Heart right ventricle (tissue), 16 donors: ENCODE measurements at regions not wholly inside any gene's neighbourhood (a gene's known extent, or its start where the extent isn't known, plus 50 kb on each side); places are given as distances from the start of the nearest gene placed in this dataset.

ENCODE experiments used
- ATAC-seq, 8 donors: fragments of 200-7000 bp; cut with Tn5 transposase; one replicate each; pipeline ENCODE4 v1.9.1; 2020; ENCODE audit warnings: mild to moderate bottlenecking in 8 of 8, moderate library complexity in 8 of 8, moderate number of reproducible peaks in 1 of 8
- DNase-seq, 2 donors: peaks; one replicate each; pipeline ENCODE4 v3.0.0-alpha.2; 2020
- H3K27ac ChIP-seq, 10 donors: fragments of 200-600 bp; sonication (generic) in 2 of 10; one replicate each; pipeline versions ENCODE4 v1.5.0 to v1.8.0; 2020 to 2022; ENCODE audit warnings: mild to moderate bottlenecking in 3 of 10
- H3K27me3 ChIP-seq, 7 donors: fragments of 200-600 bp; one replicate each; pipeline ENCODE4 v1.8.0; 2021 to 2022; ENCODE audit warnings: mild to moderate bottlenecking in 2 of 7
- H3K36me3 ChIP-seq, 9 donors: fragments of 200-600 bp; sonication (generic) in 1 of 9; one replicate each; pipeline versions ENCODE4 v1.5.0 to v1.8.0; 2020 to 2022; ENCODE audit warnings: mild to moderate bottlenecking in 2 of 9
- H3K4me1 ChIP-seq, 9 donors: fragments of 200-600 bp; sonication (generic) in 1 of 9; one replicate each; pipeline versions ENCODE4 v1.5.0 to v1.8.0; 2020 to 2022; ENCODE audit warnings: mild to moderate bottlenecking in 4 of 9
- H3K4me3 ChIP-seq, 10 donors: fragments of 200-600 bp; sonication (generic) in 2 of 10; one replicate each; pipeline versions ENCODE4 v1.5.0 to v1.8.0; 2020 to 2022; ENCODE audit warnings: mild to moderate bottlenecking in 7 of 10, moderate library complexity in 2 of 10
- H3K9me3 ChIP-seq, 11 donors: fragments of 200-600 bp in 10 of 11; sonication (generic) in 2 of 11; one replicate each; pipeline versions ENCODE4 v1.5.0 to v1.8.0; 2013 to 2022; ENCODE audit warnings: mild to moderate bottlenecking in 2 of 11, control low read depth in 1 of 11, moderate library complexity in 1 of 11
- WGBS, 2 donors: extraction: QIAGEN DNeasy Blood & Tissue Kit; methylation state at CpG; one replicate each; pipeline ENCODE4 v1.1.7; 2013; ENCODE audit warnings: inconsistent platforms in 1 of 2; 5-methylcytosine and 5-hydroxymethylcytosine counted together
- intact Hi-C, 10 donors: fragments of 100-400 bp; cut with DNase I; formaldehyde crosslinking; loops; one replicate each; pipeline versions ENCODE4 v1.11.1 to v1.14.2; 2022
- TF ChIP-seq, protein P1 (sequence below), 9 donors: fragments of 200-600 bp; sonication (generic) in 2 of 9; IDR thresholded peaks; one replicate each; pipeline versions ENCODE4 v1.5.0 to v1.8.0; 2021 to 2022; ENCODE audit warnings: antibody characterized with exemption in 9 of 9, mild to moderate bottlenecking in 5 of 9, moderate library complexity in 1 of 9
- donor health status: Arrhythmogenic right ventricular cardiomyopathy.
- donor health status: ischemic (EF 13 %, LVEDD 7.1; RV severe dilation, severe dysfunction).
- donor health status: healthy with polysubstance abuse.
- donor health status: DM: no; HTN: yes; CAD: no.
- donor health status: DM: no; HTN: no; CAD: no.
- donor health status: ischemic (EF 25% LVEDD 6.9; RV normal size, moderate dysfunction).
- donor health status: ischemic (EF 25% LVEDD 5.7; RV mildly dilated, moderate dysfunction).
- donor health status: healthy.
- donor health status: DM: yes; HTN: yes; CAD: no.
- donor health status: Ischemic cardiomyopathy.
- donor health status: ischemic (EF 35%, LVEDD 5.7; RV mildly dilated, moderate dysfunction).
- donor health status: nonischemic (EF 11% LVEDD 7.7; RV severe dilation, severe dysfunction).
- donor health status: DM: yes; HTN: yes; CAD: no.
- donor health status: PGD.
- donor health status: ischemic (EF 29% LVEDD 5.4; RV normal size, mild dysfunction).
- donor health status: nonischemic (EF 23%, LVEDD 6.1; RV moderate dilation, normal function).

- WGBS, 2 donors = 70 to 84% methylated on average over 13 of the region's 13 CpGs
- DNase-seq = no peak
- intact Hi-C loops = no loop called here
- Histone ChIP-seq H3K4me3 (no peak overlapping the region), H3K27me3 (peaks cover 0 to 32% (median 10%) of the 10 kb centered on the region in 7 donors), H3K9me3 (no peaks in the 10 kb centered on the region), H3K36me3 (no peaks in the 10 kb centered on the region), H3K27ac (no peak overlapping the region), H3K4me1 (no peaks in the 10 kb centered on the region)
- TF ChIP-seq, protein P1, sequence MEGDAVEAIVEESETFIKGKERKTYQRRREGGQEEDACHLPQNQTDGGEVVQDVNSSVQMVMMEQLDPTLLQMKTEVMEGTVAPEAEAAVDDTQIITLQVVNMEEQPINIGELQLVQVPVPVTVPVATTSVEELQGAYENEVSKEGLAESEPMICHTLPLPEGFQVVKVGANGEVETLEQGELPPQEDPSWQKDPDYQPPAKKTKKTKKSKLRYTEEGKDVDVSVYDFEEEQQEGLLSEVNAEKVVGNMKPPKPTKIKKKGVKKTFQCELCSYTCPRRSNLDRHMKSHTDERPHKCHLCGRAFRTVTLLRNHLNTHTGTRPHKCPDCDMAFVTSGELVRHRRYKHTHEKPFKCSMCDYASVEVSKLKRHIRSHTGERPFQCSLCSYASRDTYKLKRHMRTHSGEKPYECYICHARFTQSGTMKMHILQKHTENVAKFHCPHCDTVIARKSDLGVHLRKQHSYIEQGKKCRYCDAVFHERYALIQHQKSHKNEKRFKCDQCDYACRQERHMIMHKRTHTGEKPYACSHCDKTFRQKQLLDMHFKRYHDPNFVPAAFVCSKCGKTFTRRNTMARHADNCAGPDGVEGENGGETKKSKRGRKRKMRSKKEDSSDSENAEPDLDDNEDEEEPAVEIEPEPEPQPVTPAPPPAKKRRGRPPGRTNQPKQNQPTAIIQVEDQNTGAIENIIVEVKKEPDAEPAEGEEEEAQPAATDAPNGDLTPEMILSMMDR (IDR thresholded peaks at IDR 0.05) = no peak
- no peak for ATAC-seq
These were observed 110.2 kb upstream of the HAND1 start for GRCh38 chr5:154588091-154588774.

DNA sequence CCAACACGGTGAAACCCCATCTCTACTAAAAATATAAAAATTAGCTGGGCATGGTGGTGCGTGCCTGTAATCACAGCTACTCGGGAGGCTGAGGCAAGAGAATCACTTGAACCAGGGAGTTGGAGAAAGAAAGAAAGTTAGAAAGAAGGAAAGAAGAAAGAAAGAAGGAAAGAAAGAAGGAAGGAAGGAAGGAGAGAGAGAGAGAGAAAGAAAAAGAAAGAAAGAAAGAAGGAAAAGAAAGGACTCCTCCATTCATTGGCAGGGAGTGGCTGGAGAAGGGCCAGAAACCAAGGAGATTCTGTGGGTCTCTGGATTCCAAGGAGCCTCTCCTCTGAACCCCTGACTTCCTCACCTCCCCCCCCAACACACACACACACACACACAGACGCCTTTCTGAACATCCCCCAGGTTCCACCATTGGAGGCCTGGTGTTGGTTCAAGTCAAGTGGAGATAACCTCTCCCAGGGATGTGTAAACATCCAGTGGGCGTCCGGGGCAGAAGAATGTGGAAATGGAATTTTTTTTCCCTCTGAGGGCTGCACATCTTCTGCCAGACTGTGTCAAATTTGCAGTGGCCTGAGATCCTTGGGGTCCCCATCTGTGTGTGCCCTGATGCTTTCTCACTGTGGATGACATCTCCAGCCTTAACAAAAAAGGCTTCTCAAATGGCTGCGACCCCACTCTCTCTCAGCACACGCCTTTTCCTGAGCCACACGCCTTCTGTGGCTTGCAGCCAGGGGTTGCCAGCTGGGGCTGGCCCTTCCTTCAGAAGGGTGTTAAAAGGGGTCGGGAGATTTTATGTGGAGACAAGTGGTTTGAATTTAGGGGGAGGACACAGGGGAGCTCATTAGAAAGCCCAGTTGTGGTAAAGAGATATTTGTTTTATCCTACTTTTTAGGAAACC, 109.3 kb upstream of the HAND1 start:
- H3K36me3 ChIP-seq = no peaks in the 10 kb centered on the region
- no peak overlapping the region for H3K4me3 ChIP-seq
- ATAC-seq (no peak), DNase-seq (no peak)
- H3K27ac ChIP-seq = no peak overlapping the region
- 43 to 45% methylated on average over 10 of the region's 10 CpGs for WGBS, 2 donors
- no peaks in the 10 kb centered on the region for H3K4me1 ChIP-seq
- intact Hi-C loops = no loop called here
- H3K27me3 ChIP-seq = peaks cover 0 to 40% (median 13%) of the 10 kb centered on the region in 7 donors
- TF ChIP-seq, protein P1 (IDR thresholded peaks at IDR 0.05) = no peak
- H3K9me3 ChIP-seq = no peaks in the 10 kb centered on the region

GRCh38 chr5:154583671-154584177, 105.7 kb upstream of the HAND1 start:
- Histone ChIP-seq H3K9me3 (no peaks in the 10 kb centered on the region), H3K4me3 (no peak overlapping the region), H3K4me1 (no peaks in the 10 kb centered on the region), H3K27me3 (peaks cover 0 to 55% (median 20%) of the 10 kb centered on the region in 7 donors), H3K36me3 (no peaks in the 10 kb centered on the region), H3K27ac (no peak overlapping the region)
- TF ChIP-seq, protein P1 (IDR thresholded peaks at IDR 0.05) = no peak
- ATAC-seq (no peak), DNase-seq (no peak)
- intact Hi-C loops = no loop called here
- WGBS, 2 donors = 59 to 61% methylated on average over 12 of the region's 12 CpGs

DNA sequence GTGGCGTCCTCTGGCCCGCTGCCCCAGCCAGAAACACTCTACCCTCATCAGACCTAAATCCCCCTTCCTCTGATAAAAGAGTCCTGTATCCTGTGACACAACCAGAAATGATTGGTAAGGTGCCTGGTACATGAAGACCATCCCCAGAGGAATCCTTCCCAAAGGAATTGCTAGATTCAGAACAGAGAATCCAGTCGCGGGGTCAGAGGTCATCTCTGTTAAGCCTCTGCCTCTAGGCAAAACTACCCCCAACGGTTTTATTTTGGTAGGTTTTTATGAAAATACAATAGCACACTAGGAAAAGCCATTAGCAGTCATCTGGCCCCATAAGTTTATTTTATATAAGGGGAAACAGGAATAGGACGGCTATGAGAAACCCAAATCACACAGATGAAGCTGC, 102.4 kb upstream of the HAND1 start:
- peaks cover 0 to 60% (median 37%) of the 10 kb centered on the region in 7 donors for H3K27me3 ChIP-seq
- 67 to 71% methylated on average over 6 of the region's 6 CpGs for WGBS, 2 donors

More for the DNA sequence above, 102.4 kb upstream of the HAND1 start:
- H3K27ac ChIP-seq = no peak overlapping the region
- TF ChIP-seq, protein P1 (IDR thresholded peaks at IDR 0.05) = no peak
- H3K4me3 ChIP-seq = no peak overlapping the region
- no peak for DNase-seq
- intact Hi-C loops = no loop called here
- no peaks in the 10 kb centered on the region for H3K36me3 ChIP-seq
- no peaks in the 10 kb centered on the region for H3K9me3 ChIP-seq
- no peaks in the 10 kb centered on the region for H3K4me1 ChIP-seq
- ATAC-seq = no peak
